ENCODE measurements at regions not wholly inside any gene's neighbourhood (a gene's known extent, or its start where the extent isn't known, plus 50 kb on each side); places are given as distances from the start of the nearest gene placed in this dataset.

GRCh38 chr11:39678996-39679395 lies 1780.5 kb downstream of the LRRC4C start:
- peak; percentile 15 for DNase-seq (ENCODE audit: low read depth)
- TF ChIP-seq, protein P1, sequence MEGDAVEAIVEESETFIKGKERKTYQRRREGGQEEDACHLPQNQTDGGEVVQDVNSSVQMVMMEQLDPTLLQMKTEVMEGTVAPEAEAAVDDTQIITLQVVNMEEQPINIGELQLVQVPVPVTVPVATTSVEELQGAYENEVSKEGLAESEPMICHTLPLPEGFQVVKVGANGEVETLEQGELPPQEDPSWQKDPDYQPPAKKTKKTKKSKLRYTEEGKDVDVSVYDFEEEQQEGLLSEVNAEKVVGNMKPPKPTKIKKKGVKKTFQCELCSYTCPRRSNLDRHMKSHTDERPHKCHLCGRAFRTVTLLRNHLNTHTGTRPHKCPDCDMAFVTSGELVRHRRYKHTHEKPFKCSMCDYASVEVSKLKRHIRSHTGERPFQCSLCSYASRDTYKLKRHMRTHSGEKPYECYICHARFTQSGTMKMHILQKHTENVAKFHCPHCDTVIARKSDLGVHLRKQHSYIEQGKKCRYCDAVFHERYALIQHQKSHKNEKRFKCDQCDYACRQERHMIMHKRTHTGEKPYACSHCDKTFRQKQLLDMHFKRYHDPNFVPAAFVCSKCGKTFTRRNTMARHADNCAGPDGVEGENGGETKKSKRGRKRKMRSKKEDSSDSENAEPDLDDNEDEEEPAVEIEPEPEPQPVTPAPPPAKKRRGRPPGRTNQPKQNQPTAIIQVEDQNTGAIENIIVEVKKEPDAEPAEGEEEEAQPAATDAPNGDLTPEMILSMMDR (IDR thresholded peaks at IDR 0.05; ENCODE audit: low read depth, low read length, missing control alignments) = no peak
- in situ Hi-C loops (cut with HindIII; ENCODE audit: low sequenced_read_pairs) = no loop called here
- H3K4me3 ChIP-seq (ENCODE audit: low read depth, low read length) = no peak overlapping the region

GRCh38 chr11:39675171-39675570 lies 1784.3 kb downstream of the LRRC4C start:
- no peak for DNase-seq (ENCODE audit: low read depth)
- in situ Hi-C loops (cut with HindIII; ENCODE audit: low sequenced_read_pairs) = no loop called here
- TF ChIP-seq, protein P1 (IDR thresholded peaks at IDR 0.05; ENCODE audit: low read depth, low read length, missing control alignments) = no peak

GRCh38 chr11:39674761-39675160 lies 1784.7 kb downstream of the LRRC4C start:
- no peak for DNase-seq (ENCODE audit: low read depth)
- no peak overlapping the region for H3K4me3 ChIP-seq (ENCODE audit: low read depth, low read length)
- TF ChIP-seq, protein P1 (IDR thresholded peaks at IDR 0.05; ENCODE audit: low read depth, low read length, missing control alignments) = no peak
- in situ Hi-C loops (cut with HindIII; ENCODE audit: low sequenced_read_pairs) = no loop called here

More at GRCh38 chr11:39675171-39675570, 1784.3 kb downstream of the LRRC4C start:
- no peak overlapping the region for H3K4me3 ChIP-seq (ENCODE audit: low read depth, low read length)

DNA sequence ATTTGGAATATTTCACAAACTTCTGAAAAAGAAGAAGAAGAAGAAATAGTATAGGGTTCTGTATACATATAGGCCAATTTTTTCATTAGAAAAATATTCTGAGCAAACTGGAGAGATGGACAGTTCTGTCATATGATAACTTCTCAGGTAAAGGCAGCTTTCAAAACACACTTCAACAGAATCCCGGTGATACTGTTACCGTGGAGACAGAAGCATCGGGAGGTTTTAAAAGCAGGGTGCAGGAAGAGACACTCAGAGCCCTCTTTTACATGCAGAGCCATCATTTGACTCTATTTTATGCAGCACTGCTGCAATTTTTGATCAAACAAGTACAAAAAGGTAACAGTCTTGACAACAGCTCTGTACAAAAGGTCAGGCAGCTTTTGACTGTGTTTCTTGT lies 1785.4 kb downstream of the LRRC4C start:
- TF ChIP-seq, protein P1 (IDR thresholded peaks at IDR 0.05; ENCODE audit: low read depth, low read length, missing control alignments) = no peak
- H3K4me3 ChIP-seq (ENCODE audit: low read depth, low read length) = no peak overlapping the region
- no peak for DNase-seq (ENCODE audit: low read depth)
- in situ Hi-C loops (cut with HindIII; ENCODE audit: low sequenced_read_pairs) = no loop called here

DNA sequence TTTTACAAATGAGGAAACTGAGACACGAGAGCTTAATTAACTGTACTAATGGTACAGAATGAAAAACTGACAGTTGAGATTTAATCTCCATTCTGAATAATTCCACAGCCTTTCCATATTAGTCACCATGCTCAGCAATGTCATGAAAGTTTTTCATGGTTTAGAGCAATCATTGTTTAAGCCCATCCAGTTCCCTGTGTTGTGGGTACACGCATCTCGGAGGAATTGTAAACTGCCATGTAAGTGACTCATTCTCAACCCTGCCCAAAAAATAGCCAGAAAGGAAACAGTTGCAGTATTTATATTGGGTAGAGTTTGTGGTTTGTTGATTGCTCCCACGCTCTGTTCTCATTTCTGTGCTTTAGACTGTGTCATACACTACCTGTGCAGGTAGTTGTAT lies 1790.8 kb downstream of the LRRC4C start:
- peak; percentile 42 for DNase-seq (ENCODE audit: low read depth)
- TF ChIP-seq, protein P1 (IDR thresholded peaks at IDR 0.05; ENCODE audit: low read depth, low read length, missing control alignments) = no peak
- no peak overlapping the region for H3K4me3 ChIP-seq (ENCODE audit: low read depth, low read length)
- in situ Hi-C loops (cut with HindIII; ENCODE audit: low sequenced_read_pairs) = no loop called here

DNA sequence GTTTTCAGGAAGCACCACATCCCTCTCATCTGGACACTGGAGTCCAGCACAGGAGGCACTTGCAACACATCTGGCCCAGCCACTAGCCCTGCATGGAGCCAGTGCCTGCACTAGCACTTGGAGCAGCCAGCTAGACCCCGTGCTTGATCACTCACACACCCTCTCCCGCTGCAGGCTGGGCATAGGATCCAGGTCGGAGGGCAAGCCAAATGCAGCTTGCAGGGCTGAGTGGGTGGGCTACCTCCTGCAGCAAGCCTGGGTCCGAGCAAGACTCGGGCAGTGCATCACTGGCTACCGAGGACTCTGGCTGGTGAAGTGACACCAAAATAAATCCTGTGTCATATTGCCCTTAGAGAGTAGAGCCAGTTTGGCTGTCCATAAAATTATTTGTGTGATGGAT lies 1795.4 kb downstream of the LRRC4C start:
- TF ChIP-seq, protein P1 (IDR thresholded peaks at IDR 0.05; ENCODE audit: low read depth, low read length, missing control alignments) = no peak
- in situ Hi-C loops (cut with HindIII; ENCODE audit: low sequenced_read_pairs) = no loop called here
- no peak overlapping the region for H3K4me3 ChIP-seq (ENCODE audit: low read depth, low read length)
- no peak for DNase-seq (ENCODE audit: low read depth)

DNA sequence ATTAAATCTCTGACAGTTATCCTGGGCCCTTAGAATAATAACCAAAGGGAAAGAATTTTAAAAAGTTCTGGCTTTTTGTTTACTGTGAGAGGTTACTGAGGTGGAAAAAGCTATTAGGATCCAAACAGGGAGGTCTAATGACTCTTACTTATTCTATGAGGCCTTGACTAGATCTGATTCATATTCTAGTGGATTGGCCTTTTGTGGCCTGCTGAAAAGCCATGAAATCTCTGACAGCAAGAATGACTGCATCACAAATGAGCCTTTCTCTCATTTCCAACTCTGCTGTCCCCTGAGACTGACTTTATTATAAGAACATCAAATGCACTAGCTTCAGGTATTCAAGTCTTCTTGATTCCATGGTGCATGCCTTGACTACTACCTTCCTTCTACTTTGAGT lies 1797.6 kb downstream of the LRRC4C start:
- TF ChIP-seq, protein P1 (IDR thresholded peaks at IDR 0.05; ENCODE audit: low read depth, low read length, missing control alignments) = no peak
- DNase-seq (ENCODE audit: low read depth) = no peak
- no peak overlapping the region for H3K4me3 ChIP-seq (ENCODE audit: low read depth, low read length)
- in situ Hi-C loops (cut with HindIII; ENCODE audit: low sequenced_read_pairs) = no loop called here
